K562 (cell line): ENCODE measurements at regions not wholly inside any gene's neighbourhood (a gene's known extent, or its start where the extent isn't known, plus 50 kb on each side); places are given as distances from the start of the nearest gene placed in this dataset.
A peak's percentile ranks its signal among the peaks of the same experiment; 100 is the strongest.

Experiments
- BHLHE40 ChIP-seq: IDR thresholded peaks from 2 replicates; pipeline ENCODE4 v1.6.1; 2011; ENCODE audit warnings: low read length, improper control_type of control experiment
- CXXC5 ChIP-seq: fragments of 250-450 bp; sonication (Bioruptor Pico); IDR thresholded peaks from 2 replicates; pipeline ENCODE4 v1.8.0; 2022; ENCODE audit warnings: inconsistent platforms, mild to moderate bottlenecking, moderate library complexity
- DIDO1 ChIP-seq: fragments of 450-650 bp; IDR thresholded peaks from 2 replicates; pipeline ENCODE4 v1.6.1; 2016; ENCODE audit warnings: low read depth, missing biosample characterization, missing genetic modification characterization
- EP400 ChIP-seq: fragments of 450-650 bp; IDR thresholded peaks from 2 replicates; pipeline ENCODE4 v1.6.1; 2017; ENCODE audit warnings: antibody characterized with exemption, mild to moderate bottlenecking, moderate library complexity
- HEY1 ChIP-seq: fragments of 250-450 bp; sonication (Bioruptor Pico); IDR thresholded peaks from 2 replicates; pipeline ENCODE4 v1.5.0; 2020; ENCODE audit warnings: mild to moderate bottlenecking, moderate library complexity, borderline replicate concordance
- ILF3 ChIP-seq: fragments of 450-650 bp; IDR thresholded peaks from 2 replicates; pipeline ENCODE4 v1.6.1; 2018; ENCODE audit warnings: antibody characterized with exemption, mild to moderate bottlenecking, moderate library complexity, borderline replicate concordance
- MTF1 ChIP-seq: fragments of 250-450 bp; sonication (Bioruptor Pico); IDR thresholded peaks from 2 replicates; pipeline ENCODE4 v1.9.0; 2021; ENCODE audit warnings: moderate library complexity, mild to moderate bottlenecking, inconsistent platforms, borderline replicate concordance
- NCOA4 ChIP-seq: fragments of 450-650 bp; IDR thresholded peaks from 2 replicates; pipeline ENCODE4 v1.6.1; 2018; ENCODE audit warnings: mild to moderate bottlenecking; ENCODE audit not compliant: partially characterized antibody
- NEUROD1 ChIP-seq: fragments of 150-350 bp; IDR thresholded peaks from 2 replicates; pipeline ENCODE4 v1.6.1; 2014; ENCODE audit warnings: borderline replicate concordance, low read length, low read depth; ENCODE audit not compliant: partially characterized antibody
- NFIC ChIP-seq: fragments of 450-650 bp; IDR thresholded peaks from 2 replicates; pipeline ENCODE4 v1.6.1; 2017; ENCODE audit warnings: mild to moderate bottlenecking, inconsistent platforms
- NFIX ChIP-seq: fragments of 250-450 bp; sonication (Bioruptor Pico); IDR thresholded peaks from 2 replicates; pipeline ENCODE4 v1.4.0; 2020; ENCODE audit warnings: low read depth, mild to moderate bottlenecking, moderate library complexity
- PHB ChIP-seq: fragments of 250-450 bp; sonication (Bioruptor Pico); IDR thresholded peaks from 2 replicates; pipeline ENCODE4 v1.5.0; 2021
- TBP ChIP-seq: optimal IDR thresholded peaks from 2 replicates; pipeline ENCODE3; 2011; ENCODE audit warnings: low read depth, low read length, improper control_type of control experiment
- TEAD2 ChIP-seq: fragments of 450-650 bp; IDR thresholded peaks from 2 replicates; pipeline ENCODE4 v1.6.1; 2016; ENCODE audit warnings: missing genetic modification characterization, control low read depth, missing compliant biosample characterization
- ZNF197 ChIP-seq: fragments of 200-800 bp; sonication (Bioruptor generic); IDR thresholded peaks from 2 replicates; pipeline ENCODE4 v1.6.1; 2016; ENCODE audit warnings: low read depth, missing genetic modification characterization, missing compliant biosample characterization
- ZNF589 ChIP-seq: fragments of 200-800 bp; sonication (Bioruptor generic); IDR thresholded peaks from 2 replicates; pipeline ENCODE4 v1.6.1; 2016; ENCODE audit warnings: low read depth, missing genetic modification characterization, missing compliant biosample characterization
- ZSCAN29 ChIP-seq: fragments of 450-650 bp; IDR thresholded peaks from 2 replicates; pipeline ENCODE4 v1.6.1; 2017
- TF ChIP-seq, protein P1 (sequence below), 2 experiments: IDR thresholded peaks; 2 replicates each; pipeline ENCODE4 v1.6.1; 2012; ENCODE audit warnings: improper control_type of control experiment in 2 of 2, low read depth in 2 of 2, low read length in 2 of 2, borderline replicate concordance in 1 of 2
- TF ChIP-seq, protein P2 (sequence below): IDR thresholded peaks from 3 replicates; pipeline ENCODE4 v1.6.1; 2011; ENCODE audit warnings: borderline replicate concordance, mild to moderate bottlenecking, moderate library complexity; ENCODE audit not compliant: insufficient read length; ENCODE audit errors: extremely low read depth
- TF ChIP-seq, protein P3 (sequence below): sonication (generic); formaldehyde crosslinking; IDR thresholded peaks from 2 replicates; pipeline ENCODE4 v1.8.0; 2023; ENCODE audit warnings: missing genetic modification reagents, mild to moderate bottlenecking, borderline replicate concordance

DNA sequence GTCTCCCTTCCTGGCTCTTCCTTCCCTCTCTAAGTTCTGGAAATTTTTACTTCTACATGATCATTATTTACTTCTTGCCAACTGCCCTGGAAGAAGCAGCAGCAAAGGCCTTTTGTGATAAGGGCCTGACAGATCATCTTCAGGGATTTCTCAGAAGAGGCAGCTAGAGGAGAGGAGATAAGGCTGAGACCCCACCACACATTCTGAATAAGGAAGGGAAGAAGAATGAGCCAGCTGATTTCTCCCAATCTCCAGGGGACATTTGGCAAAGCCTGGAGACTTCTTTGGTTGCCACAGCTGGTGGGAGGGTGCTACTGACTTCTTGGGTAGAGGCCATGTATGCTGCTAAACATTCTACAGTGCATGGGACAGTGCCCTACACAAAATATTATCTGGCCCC is 122.4 kb upstream of the OR9Q1 start (continued):
- no peak for TF ChIP-seq MTF1 (CRISPR knock-in tag)
- no peak for TF ChIP-seq NCOA4
- TF ChIP-seq NFIC: peak; percentile 74
- TF ChIP-seq ZSCAN29: no peak
- peak; percentile 35 for TF ChIP-seq CXXC5 (CRISPR knock-in tag)
- no peak for TF ChIP-seq EP400
- TF ChIP-seq ZNF589: no peak
- no peak for TF ChIP-seq HEY1
- no peak for TF ChIP-seq NFIX (CRISPR knock-in tag)
- TF ChIP-seq, protein P1, sequence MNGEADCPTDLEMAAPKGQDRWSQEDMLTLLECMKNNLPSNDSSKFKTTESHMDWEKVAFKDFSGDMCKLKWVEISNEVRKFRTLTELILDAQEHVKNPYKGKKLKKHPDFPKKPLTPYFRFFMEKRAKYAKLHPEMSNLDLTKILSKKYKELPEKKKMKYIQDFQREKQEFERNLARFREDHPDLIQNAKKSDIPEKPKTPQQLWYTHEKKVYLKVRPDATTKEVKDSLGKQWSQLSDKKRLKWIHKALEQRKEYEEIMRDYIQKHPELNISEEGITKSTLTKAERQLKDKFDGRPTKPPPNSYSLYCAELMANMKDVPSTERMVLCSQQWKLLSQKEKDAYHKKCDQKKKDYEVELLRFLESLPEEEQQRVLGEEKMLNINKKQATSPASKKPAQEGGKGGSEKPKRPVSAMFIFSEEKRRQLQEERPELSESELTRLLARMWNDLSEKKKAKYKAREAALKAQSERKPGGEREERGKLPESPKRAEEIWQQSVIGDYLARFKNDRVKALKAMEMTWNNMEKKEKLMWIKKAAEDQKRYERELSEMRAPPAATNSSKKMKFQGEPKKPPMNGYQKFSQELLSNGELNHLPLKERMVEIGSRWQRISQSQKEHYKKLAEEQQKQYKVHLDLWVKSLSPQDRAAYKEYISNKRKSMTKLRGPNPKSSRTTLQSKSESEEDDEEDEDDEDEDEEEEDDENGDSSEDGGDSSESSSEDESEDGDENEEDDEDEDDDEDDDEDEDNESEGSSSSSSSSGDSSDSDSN (IDR thresholded peaks at IDR 0.05; ENCODE audit: borderline replicate concordance in 1 of 2, low read depth in 2 of 2, low read length in 2 of 2): no peak
- no peak for TF ChIP-seq ILF3
- TF ChIP-seq, protein P2, sequence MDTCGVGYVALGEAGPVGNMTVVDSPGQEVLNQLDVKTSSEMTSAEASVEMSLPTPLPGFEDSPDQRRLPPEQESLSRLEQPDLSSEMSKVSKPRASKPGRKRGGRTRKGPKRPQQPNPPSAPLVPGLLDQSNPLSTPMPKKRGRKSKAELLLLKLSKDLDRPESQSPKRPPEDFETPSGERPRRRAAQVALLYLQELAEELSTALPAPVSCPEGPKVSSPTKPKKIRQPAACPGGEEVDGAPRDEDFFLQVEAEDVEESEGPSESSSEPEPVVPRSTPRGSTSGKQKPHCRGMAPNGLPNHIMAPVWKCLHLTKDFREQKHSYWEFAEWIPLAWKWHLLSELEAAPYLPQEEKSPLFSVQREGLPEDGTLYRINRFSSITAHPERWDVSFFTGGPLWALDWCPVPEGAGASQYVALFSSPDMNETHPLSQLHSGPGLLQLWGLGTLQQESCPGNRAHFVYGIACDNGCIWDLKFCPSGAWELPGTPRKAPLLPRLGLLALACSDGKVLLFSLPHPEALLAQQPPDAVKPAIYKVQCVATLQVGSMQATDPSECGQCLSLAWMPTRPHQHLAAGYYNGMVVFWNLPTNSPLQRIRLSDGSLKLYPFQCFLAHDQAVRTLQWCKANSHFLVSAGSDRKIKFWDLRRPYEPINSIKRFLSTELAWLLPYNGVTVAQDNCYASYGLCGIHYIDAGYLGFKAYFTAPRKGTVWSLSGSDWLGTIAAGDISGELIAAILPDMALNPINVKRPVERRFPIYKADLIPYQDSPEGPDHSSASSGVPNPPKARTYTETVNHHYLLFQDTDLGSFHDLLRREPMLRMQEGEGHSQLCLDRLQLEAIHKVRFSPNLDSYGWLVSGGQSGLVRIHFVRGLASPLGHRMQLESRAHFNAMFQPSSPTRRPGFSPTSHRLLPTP: no peak
- TF ChIP-seq ZNF197 (CRISPR knock-in tag): no peak
- TF ChIP-seq TEAD2 (tag): no peak
- TF ChIP-seq BHLHE40: 0 out of 2 replicates have a peak, but pooled peaks have one; percentile 23
- no peak for TF ChIP-seq TBP
- TF ChIP-seq PHB (CRISPR knock-in tag): no peak
- TF ChIP-seq, protein P3, sequence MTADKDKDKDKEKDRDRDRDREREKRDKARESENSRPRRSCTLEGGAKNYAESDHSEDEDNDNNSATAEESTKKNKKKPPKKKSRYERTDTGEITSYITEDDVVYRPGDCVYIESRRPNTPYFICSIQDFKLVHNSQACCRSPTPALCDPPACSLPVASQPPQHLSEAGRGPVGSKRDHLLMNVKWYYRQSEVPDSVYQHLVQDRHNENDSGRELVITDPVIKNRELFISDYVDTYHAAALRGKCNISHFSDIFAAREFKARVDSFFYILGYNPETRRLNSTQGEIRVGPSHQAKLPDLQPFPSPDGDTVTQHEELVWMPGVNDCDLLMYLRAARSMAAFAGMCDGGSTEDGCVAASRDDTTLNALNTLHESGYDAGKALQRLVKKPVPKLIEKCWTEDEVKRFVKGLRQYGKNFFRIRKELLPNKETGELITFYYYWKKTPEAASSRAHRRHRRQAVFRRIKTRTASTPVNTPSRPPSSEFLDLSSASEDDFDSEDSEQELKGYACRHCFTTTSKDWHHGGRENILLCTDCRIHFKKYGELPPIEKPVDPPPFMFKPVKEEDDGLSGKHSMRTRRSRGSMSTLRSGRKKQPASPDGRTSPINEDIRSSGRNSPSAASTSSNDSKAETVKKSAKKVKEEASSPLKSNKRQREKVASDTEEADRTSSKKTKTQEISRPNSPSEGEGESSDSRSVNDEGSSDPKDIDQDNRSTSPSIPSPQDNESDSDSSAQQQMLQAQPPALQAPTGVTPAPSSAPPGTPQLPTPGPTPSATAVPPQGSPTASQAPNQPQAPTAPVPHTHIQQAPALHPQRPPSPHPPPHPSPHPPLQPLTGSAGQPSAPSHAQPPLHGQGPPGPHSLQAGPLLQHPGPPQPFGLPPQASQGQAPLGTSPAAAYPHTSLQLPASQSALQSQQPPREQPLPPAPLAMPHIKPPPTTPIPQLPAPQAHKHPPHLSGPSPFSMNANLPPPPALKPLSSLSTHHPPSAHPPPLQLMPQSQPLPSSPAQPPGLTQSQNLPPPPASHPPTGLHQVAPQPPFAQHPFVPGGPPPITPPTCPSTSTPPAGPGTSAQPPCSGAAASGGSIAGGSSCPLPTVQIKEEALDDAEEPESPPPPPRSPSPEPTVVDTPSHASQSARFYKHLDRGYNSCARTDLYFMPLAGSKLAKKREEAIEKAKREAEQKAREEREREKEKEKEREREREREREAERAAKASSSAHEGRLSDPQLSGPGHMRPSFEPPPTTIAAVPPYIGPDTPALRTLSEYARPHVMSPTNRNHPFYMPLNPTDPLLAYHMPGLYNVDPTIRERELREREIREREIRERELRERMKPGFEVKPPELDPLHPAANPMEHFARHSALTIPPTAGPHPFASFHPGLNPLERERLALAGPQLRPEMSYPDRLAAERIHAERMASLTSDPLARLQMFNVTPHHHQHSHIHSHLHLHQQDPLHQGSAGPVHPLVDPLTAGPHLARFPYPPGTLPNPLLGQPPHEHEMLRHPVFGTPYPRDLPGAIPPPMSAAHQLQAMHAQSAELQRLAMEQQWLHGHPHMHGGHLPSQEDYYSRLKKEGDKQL (CRISPR knock-in tag): no peak
- TF ChIP-seq DIDO1 (tag): no peak
- TF ChIP-seq NEUROD1: no peak
